Pancreas (tissue), 10 donors: ENCODE measurements at regions not wholly inside any gene's neighbourhood (a gene's known extent, or its start where the extent isn't known, plus 50 kb on each side); places are given as distances from the start of the nearest gene placed in this dataset.

Experiments
- ATAC-seq, 4 donors: fragments of 200-7000 bp; cut with Tn5 transposase; one replicate each; pipeline versions ENCODE4 v1.8.0 to v1.9.1; 2020; ENCODE audit warnings: mild to moderate bottlenecking in 4 of 4, moderate library complexity in 4 of 4
- DNase-seq, 6 donors: peaks; one replicate each; pipeline ENCODE4 v3.0.0-alpha.2; 2020
- FAIRE-seq: peaks from 2 replicates; lab custom pipeline; 2012; peaks lifted over from hg19 to GRCh38; lab: Jason Lieb, UNC
- H3K27ac ChIP-seq, 4 donors: fragments of 200-600 bp; sonication (generic); 1 replicate in 3 of 4; 2 replicates in 1 of 4; pipeline versions ENCODE4 v1.5.0 to v1.8.0; 2020
- H3K27me3 ChIP-seq, 4 donors: fragments of 200-600 bp; one replicate each; pipeline ENCODE4 v1.8.0; 2021
- H3K36me3 ChIP-seq, 3 donors: fragments of 200-600 bp; sonication (generic) in 1 of 3; one replicate each; pipeline versions ENCODE4 v1.5.0 to v1.8.0; 2020 to 2021
- H3K4me1 ChIP-seq, 3 donors: fragments of 200-600 bp; one replicate each; pipeline ENCODE4 v1.8.0; 2021
- H3K4me3 ChIP-seq, 4 donors: fragments of 200-600 bp; sonication (generic) in 2 of 4; one replicate each; pipeline versions ENCODE4 v1.5.0 to v1.8.0; 2020 to 2021
- H3K9me3 ChIP-seq, 4 donors: fragments of 200-600 bp; one replicate each; pipeline ENCODE4 v1.8.0; 2021
- WGBS, 2 donors: extraction: QIAGEN DNeasy Blood & Tissue Kit; methylation state at CpG; one replicate each; pipeline ENCODE4 v1.1.7; 2013; 5-methylcytosine and 5-hydroxymethylcytosine counted together
- intact Hi-C, 3 donors: fragments of 100-400 bp; cut with DNase I; formaldehyde crosslinking; loops; one replicate each; pipeline versions ENCODE4 v1.11.1 to v1.14.2; 2022
- TF ChIP-seq, protein P1 (sequence below), 4 donors: fragments of 200-600 bp; sonication (generic) in 3 of 4; IDR thresholded peaks; one replicate each; pipeline versions ENCODE4 v1.5.0 to v1.8.0; 2021; ENCODE audit warnings: antibody characterized with exemption in 4 of 4
- donor health status: healthy with polysubstance abuse.
- donor health status: DM: no; HTN: no; CAD: no; lungs with moderate emphysema.
- donor health status: DM: no; HTN: no; CAD: no.
- donor health status: control.
- donor health status: control.
- donor health status: Bipolar disorder and iron deficiency.
- donor health status: DM: yes; HTN: yes; CAD: no.
- donor health status: DM: no; HTN: no; CAD: no.
- donor health status: DM: no; HTN: no; CAD: no.
- donor health status: DM: yes; HTN: yes; CAD: no.

DNA sequence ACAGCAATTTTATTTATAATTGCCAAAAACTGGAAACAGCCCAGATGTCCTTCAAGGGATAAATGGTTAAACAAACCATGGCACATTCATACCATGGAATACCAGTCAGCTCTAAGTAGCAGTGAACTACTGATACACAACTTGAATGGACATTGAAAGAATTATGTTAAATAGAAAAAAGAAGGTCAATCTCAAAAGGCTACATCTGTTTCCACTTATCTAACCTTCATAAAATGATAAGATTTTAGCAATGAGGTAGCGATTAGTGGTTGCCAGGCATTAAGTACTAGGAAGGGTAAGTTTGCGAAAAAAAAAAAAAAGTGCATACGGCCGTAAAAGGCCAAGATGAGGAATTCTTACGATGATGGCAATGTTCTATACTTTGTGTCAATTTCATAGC is 738.7 kb upstream of the ANO3 start:
- intact Hi-C loops, result no loop called here
- no peak for FAIRE-seq
- TF ChIP-seq, protein P1, sequence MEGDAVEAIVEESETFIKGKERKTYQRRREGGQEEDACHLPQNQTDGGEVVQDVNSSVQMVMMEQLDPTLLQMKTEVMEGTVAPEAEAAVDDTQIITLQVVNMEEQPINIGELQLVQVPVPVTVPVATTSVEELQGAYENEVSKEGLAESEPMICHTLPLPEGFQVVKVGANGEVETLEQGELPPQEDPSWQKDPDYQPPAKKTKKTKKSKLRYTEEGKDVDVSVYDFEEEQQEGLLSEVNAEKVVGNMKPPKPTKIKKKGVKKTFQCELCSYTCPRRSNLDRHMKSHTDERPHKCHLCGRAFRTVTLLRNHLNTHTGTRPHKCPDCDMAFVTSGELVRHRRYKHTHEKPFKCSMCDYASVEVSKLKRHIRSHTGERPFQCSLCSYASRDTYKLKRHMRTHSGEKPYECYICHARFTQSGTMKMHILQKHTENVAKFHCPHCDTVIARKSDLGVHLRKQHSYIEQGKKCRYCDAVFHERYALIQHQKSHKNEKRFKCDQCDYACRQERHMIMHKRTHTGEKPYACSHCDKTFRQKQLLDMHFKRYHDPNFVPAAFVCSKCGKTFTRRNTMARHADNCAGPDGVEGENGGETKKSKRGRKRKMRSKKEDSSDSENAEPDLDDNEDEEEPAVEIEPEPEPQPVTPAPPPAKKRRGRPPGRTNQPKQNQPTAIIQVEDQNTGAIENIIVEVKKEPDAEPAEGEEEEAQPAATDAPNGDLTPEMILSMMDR (IDR thresholded peaks at IDR 0.05), result no peak

DNA sequence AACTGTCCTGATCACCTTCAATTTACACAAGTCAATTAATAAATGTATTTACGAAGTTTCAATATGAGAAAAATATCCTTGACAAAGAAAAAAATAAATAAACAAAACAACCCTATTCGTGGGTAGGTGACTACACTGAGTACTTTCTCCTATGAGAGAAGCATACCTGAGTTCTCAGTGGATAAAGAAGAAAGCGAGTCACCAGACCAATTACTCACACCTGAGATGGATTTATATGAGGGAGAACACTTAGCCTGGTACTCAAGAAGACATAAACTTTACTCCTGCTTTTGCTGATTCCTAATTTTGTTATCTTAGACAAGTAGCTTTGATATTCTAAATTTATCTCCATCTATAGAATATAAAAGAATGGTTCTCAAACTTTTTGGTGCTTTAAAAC is 735.2 kb upstream of the ANO3 start:
- FAIRE-seq (no peak), DNase-seq (no peak), ATAC-seq (no peak)
- Histone ChIP-seq H3K36me3 (no peaks in the 10 kb centered on the region), H3K4me3 (no peak overlapping the region), H3K9me3 (no peaks in the 10 kb centered on the region), H3K27ac (no peak overlapping the region), H3K4me1 (no peaks in the 10 kb centered on the region), H3K27me3 (no peaks in the 10 kb centered on the region)
- intact Hi-C loops, result no loop called here
- TF ChIP-seq, protein P1 (IDR thresholded peaks at IDR 0.05), result no peak
- WGBS, 2 donors, result 46% methylated on average over 3 of the region's 3 CpGs

More for the DNA sequence above, 738.7 kb upstream of the ANO3 start:
- 67 to 72% methylated on average over 5 of the region's 5 CpGs for WGBS, 2 donors
- DNase-seq, result no peak
- no peak overlapping the region for H3K27ac ChIP-seq
- no peaks in the 10 kb centered on the region for H3K27me3 ChIP-seq
- H3K36me3 ChIP-seq, result no peaks in the 10 kb centered on the region
- no peaks in the 10 kb centered on the region for H3K4me1 ChIP-seq
- no peaks in the 10 kb centered on the region for H3K9me3 ChIP-seq
- ATAC-seq, result no peak
- no peak overlapping the region for H3K4me3 ChIP-seq

DNA sequence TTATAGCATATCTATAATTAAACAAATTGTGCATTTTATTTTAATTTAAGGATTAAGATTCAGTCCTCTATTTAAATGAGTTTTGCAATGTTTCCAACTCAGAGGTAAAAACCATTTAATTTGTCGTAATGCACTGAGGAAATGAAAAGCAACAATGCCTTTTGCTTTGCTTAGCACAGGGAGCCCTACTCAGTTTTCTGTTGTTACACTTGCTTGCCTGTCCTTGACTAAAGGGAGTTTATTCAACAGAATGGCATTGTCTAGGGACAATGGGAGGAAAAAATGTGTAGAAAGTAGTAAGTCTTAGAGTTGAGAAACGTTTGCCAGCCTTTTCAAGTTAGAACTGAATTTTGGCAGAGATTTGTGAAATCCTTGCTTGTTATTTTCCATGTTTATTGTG is 734.2 kb upstream of the ANO3 start:
- Histone ChIP-seq H3K27ac (no peak overlapping the region), H3K27me3 (no peaks in the 10 kb centered on the region), H3K36me3 (no peaks in the 10 kb centered on the region), H3K9me3 (no peaks in the 10 kb centered on the region), H3K4me1 (no peaks in the 10 kb centered on the region), H3K4me3 (no peak overlapping the region)
- 31 to 34% methylated on average over 2 of the region's 2 CpGs for WGBS, 2 donors
- ATAC-seq (no peak), FAIRE-seq (no peak), DNase-seq (no peak)
- TF ChIP-seq, protein P1 (IDR thresholded peaks at IDR 0.05), result no peak
- intact Hi-C loops, result no loop called here

DNA sequence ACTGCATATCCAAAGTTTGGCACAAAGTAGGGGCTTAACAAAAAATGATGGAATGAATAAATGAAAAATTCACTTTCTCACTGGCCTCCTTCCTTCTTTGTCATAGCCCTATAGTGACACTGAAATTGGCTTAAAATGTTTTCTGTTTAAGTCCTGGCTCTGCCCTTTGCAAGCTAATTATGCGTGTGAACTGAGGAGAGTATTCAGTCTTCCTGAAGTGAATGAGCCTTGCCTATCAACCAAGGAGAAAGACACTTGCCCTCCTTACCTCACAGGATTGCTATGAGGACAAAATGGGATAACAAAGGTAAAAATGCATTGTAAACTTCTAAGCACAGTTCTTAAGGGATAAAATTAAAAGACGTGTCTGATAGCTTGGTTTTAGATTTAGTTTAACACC is 729.8 kb upstream of the ANO3 start:
- ATAC-seq (no peak), DNase-seq (no peak), FAIRE-seq (no peak)
- no peaks in the 10 kb centered on the region for H3K36me3 ChIP-seq
- WGBS, 2 donors, result 39 to 40% methylated on average over 2 of the region's 2 CpGs
- H3K4me3 ChIP-seq, result no peak overlapping the region
- H3K4me1 ChIP-seq, result no peaks in the 10 kb centered on the region
- intact Hi-C loops, result no loop called here
- no peaks in the 10 kb centered on the region for H3K27me3 ChIP-seq
- H3K27ac ChIP-seq, result no peak overlapping the region
- TF ChIP-seq, protein P1 (IDR thresholded peaks at IDR 0.05), result no peak
- no peaks in the 10 kb centered on the region for H3K9me3 ChIP-seq

DNA sequence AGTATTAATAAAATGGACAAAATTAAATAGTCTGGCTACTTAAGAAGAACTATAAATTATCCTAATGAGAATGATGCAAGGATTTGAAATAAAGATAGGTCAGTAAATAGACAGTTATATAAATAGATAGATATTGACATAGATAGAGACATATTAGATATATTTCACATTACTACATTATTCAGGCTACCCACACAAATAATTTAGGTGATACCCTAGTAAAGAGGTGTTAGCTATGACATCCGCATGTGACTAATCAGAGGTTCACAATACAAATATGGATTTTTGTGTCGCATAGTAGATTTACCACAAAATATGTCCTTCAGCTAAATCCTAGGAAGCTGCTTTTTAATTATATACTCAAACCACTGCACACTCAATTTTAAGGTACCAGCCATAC is 729.0 kb upstream of the ANO3 start:
- WGBS, 2 donors, result 94 to 97% methylated on average over 2 of the region's 2 CpGs
- ATAC-seq (no peak), DNase-seq (no peak), FAIRE-seq (no peak)
- no peaks in the 10 kb centered on the region for H3K36me3 ChIP-seq
- no peak overlapping the region for H3K27ac ChIP-seq
- no peak overlapping the region for H3K4me3 ChIP-seq
- TF ChIP-seq, protein P1 (IDR thresholded peaks at IDR 0.05), result no peak
- intact Hi-C loops, result no loop called here
- H3K4me1 ChIP-seq, result no peaks in the 10 kb centered on the region
- no peaks in the 10 kb centered on the region for H3K27me3 ChIP-seq
- H3K9me3 ChIP-seq, result no peaks in the 10 kb centered on the region
